EH (cell line): ENCODE measurements at regions not wholly inside any gene's neighbourhood (a gene's known extent, or its start where the extent isn't known, plus 50 kb on each side); places are given as distances from the start of the nearest gene placed in this dataset.

Source experiments
- DNase-seq: peaks from one replicate; pipeline ENCODE4 v3.0.0-alpha.2; 2015; ENCODE audit warnings: low read depth

GRCh38 chr4:127149086-127149485 lies 483.7 kb upstream of the INTU start:
- DNase-seq, result no peak

- no peak for DNase-seq
Observed at GRCh38 chr4:127151941-127152340, 480.8 kb upstream of the INTU start.

GRCh38 chr4:127155116-127155515 lies 477.6 kb upstream of the INTU start:
- DNase-seq, result no peak

DNA sequence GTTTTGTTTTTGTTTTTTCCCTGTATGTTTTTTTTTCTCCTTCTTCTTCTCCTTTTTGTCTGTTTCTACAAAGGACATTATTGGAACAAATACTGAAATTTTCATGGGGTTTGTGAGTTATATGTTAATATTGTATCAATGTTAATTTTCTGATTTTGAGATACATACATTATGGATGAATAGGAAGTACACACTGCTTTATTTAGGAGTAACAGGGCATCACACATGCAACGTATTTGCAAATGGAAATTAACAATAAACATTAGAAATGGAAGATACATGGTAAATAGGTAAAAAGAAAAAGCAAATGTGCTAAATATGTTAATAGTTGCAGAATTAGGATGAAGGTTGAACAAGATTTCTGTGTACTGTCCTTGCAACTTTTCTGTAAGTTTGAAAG lies 477.2 kb upstream of the INTU start:
- DNase-seq, result no peak

- peak; percentile 92 for DNase-seq
Observed at GRCh38 chr4:127162741-127163140, 470.0 kb upstream of the INTU start.

- DNase-seq, result peak; percentile 55
Observed at GRCh38 chr4:127165971-127166370, 466.8 kb upstream of the INTU start.

- DNase-seq, result no peak
Observed at GRCh38 chr4:127174201-127174600, 458.6 kb upstream of the INTU start.

DNA sequence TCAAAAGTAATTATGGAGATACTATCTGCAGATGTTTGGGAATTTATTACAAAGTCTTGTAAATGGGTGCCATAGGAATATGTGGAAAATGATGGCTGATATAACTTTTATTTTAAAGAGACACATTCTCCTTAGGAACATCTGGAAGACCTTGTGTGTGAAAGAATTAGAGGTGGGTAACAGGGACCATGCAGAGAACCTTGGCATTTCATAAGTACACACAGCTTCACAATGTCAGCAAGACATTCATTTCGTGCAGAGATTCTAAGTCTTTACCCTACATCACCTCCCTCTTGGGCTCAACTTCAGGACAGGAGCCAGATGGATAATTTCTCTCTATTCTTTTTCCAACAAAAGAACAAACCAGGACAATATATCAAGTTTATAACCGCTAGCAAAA lies 458.1 kb upstream of the INTU start:
- no peak for DNase-seq

DNA sequence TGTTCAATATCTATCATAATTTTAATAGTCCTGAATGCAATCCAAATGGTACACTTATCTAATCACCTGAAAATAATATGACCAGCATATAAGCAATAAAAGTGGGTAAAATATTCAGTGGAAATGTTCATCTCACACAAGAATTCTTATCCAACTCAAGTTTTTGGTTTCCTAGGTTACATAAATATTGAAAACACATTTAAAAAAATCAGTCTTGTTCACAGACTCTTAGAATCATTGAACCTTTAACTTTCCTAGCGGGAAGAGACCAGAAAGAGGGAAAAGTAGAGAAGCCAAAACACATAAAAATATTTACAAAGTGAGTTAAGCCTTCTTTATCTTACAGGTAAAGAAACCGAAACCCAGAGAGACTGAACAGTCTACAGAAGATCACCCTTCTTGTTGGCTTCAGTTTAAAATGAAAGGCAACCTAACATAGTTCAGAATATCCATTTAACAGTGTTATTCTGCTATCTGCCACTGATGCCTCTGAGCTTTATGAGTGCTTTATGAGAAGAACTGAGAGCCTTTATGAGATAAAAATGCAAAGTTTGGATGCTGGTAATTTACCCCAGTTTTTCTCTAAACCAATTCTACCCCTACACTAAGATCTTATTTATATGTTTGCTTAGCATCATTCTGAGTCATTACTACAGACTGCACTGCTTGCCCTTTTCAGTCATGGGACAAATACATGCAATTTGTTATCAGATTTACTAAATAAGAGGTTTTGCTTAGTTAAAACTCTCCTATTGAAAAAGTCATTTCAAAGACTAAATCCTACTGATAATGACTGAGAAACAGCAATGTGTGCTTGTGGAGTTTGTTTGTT lies 453.3 kb upstream of the INTU start:
- no peak for DNase-seq

DNA sequence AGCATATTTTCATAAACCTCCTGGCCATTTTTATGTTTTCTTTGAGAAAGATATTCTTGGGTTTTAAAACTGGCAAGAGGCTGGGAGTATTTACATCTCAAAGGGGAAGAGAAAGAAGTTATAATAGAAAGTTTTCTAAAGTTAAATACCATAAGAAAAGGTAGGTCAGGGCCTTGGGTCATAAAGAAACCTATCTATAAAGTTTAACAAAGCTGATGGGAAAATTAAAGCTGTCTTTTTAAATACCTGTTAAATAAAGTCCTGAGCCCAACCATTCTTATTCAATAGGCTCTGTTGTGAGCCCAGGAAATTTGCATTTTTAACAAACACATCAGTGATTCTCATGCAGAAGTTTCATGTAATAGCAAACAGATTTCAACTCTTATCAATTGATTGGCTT lies 451.8 kb upstream of the INTU start:
- DNase-seq, result no peak

DNA sequence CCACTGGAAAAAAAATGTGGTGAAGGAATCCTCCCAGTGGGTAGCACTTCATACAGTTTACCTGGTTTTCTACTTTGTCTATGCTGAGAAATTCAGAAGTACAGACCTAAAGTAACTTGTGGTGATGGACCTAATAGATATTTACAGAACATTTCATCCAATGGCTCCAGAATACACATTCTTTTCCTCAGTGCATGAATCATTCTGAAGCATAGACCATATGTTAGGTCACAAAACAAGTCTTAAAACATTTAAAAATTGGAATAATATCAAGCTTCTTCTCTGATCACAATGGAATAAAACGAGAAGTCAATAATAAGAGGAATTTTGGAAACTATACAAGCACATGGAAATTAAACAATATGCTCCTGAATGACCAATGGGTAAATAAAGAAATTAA lies 450.1 kb upstream of the INTU start:
- no peak for DNase-seq

- DNase-seq, result peak; percentile 7
Observed at GRCh38 chr4:127188847-127189246, 443.9 kb upstream of the INTU start.

DNA sequence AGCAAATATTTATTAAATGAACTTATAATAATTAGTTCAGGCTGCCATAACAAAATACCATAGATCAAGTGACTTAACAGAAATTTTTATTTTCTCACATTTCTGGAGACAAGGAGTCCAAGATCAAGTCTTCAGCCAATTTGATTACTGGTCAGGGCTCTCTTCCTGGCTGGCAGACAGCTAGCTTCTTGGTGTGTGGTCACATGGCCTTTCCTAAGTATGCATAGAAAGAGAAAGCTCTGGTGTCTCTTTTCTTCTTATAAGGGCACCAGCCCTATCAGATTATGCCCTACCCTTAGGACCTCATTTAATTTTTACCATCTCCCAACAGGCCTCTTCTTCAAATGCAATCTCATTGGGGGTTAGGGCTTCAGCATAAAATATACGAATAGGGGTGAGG lies 438.5 kb upstream of the INTU start:
- no peak for DNase-seq

DNA sequence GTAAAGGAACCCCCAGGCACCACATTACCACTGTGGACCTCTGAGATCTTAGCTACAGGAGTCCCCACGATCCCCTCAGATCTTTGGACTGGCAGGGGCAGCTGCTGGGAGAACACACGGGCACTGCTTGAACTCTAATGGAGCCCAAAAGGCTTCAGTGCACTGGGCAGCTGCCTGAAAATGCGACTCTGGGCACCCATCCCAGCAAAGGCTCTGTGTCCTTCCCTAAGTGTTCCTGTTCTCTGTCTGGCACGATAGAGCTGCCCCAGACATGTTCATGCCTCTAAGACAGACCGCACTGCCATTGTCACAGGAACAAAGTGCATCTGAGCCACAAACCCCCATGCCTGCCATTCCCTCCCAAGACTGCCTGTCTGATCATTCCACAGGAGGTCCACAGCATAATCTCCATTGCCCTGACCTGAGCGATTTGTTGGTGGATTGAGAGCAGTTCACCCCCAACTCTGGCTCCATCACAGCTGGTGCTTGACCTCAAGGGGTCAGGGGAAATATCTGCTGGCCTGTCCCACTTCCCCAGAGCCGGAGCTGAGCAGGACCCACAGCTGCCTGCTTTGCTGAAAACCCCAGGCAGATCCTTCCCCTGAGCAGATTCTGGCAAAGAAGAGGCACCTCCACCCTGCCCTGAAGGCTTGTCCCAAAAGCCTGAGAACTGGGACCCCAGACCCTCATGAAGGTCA lies 436.0 kb upstream of the INTU start:
- no peak for DNase-seq

DNA sequence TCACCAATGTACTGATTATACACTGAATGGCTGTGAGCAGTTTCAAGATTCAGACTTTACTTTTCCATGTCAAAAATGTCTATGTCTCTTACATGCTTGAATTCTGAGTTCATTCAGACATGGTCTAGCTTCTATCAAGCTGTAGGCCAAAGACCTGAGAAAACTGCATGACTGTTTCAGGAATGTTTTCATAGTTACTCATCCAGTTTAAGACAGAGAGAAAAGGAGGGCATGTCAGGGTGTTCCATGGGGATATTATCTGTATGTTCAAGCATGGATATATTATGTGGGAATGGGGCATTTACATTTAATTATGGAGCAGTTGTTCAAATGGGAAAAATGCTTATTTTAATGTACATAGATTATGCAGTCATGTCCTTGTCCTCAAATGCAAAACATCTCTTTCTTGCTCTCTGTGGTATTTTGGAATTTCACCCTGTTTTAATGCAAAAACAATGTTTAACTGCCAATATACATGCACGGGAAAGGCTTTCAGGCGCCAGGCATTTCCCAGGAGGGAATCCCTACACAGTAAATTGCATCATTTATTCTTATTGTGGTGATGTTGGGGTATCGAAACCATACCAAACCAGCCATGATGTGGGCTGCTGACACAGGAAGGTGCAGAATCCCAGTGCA lies 429.1 kb upstream of the INTU start:
- DNase-seq, result peak; percentile 70

GRCh38 chr4:127204322-127204721 lies 428.4 kb upstream of the INTU start:
- DNase-seq, result no peak

DNA sequence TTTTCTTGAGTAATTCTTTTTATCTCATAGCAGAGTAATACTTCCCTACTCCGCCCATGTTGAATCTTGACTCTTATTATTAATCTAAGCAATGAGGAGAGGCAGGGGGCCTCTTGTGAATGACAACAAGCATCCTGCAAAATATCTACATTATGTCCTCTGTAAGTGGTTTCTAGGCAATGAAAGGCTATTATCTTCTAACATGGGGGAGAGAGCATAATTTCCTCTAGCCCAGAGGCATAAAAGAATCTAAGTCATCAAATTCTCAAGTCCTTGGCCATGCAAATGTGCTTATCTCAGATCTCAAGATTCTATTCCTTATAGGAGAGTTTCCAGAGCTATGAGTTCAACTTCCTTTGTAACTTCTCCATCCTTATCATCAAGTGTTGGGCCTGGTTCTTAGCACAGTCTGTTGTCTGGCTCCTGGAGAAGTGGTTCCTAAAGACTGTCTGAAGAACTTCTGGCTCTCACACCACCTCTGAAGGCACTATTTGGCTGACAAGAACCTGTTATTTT lies 423.1 kb upstream of the INTU start:
- DNase-seq, result no peak

- no peak for DNase-seq
Observed at GRCh38 chr4:127210893-127211649, 421.7 kb upstream of the INTU start.

DNA sequence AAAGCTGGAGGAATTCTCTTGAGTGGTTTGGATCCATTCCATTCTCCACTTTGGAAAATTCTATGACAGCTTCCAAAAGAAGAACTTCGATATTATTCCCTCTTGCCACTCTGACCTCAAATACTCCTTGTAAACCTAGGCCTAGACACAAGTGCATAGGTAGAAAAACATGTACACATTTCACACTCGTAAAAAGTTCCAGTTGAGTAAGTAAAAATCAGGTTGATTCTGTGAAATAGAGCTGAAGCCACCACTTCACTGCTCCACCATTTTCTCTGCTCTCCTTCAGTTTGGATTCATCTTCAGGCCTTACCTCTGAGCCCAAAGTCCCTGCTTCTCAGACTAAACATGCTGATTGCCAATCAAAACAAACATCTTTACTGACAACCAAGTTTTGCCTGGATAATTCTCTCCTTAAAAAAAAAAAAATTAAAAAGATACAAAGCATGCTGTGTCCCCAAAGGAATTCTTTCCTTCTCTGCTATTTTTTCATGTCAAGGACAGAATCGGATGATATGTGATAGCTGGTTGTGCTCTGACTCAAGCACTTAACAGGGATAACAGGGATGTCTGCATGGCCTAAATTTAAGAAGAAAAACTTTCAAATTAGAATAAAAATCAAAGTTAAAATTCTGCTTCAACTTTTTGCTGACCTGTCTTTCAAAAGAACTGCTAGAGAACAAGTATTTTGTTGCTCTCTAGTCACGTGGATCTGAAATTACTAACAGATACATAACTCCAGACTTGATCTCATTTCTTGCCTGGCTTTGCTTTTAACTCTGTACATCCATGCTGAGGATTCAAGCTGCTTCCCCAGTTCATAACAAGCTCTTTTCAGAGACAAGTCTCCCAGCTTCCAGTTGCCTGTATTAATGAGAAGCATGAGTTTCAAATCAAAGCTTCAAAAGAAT lies 420.9 kb upstream of the INTU start:
- no peak for DNase-seq

DNA sequence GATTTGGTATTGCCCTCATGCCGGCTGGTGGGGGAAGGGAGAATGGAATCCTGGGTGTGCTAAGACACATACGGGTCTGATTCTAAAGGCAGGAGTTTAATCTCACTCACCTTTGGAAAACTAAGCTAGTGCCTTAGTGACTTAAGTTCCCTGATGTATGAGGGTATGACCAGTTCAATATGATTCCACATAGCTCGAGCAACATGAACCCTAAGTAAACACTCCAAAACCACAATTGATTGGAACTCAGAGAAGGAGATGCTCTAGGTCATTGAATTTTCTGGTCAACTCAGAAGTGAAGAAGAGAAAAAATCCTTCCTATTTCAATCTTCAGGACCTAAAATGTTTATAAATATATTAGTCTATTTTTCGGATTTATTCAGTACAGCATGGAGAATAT lies 420.1 kb upstream of the INTU start:
- DNase-seq, result no peak

DNA sequence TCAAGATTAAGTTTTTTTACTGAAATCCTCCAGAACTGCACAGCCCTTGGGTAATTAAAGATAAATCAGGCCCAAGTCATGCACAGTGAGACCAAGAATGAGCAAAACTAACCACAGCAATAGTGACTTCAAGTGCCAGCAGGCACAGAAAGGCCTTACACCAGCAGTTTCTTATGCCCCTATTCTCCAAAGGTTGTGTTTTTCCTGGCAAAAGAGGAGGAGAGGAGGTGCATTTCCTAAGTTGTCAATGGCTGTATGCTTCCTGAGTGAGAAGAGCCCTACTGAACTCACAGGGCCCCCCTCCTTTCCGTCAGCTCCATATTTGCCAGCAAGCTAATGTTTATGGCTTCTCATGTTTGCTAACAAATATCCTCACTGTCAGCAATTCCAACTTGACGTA lies 418.7 kb upstream of the INTU start:
- no peak for DNase-seq
